D721Med (cell line): ENCODE measurements at regions not wholly inside any gene's neighbourhood (a gene's known extent, or its start where the extent isn't known, plus 50 kb on each side); places are given as distances from the start of the nearest gene placed in this dataset.
"Not testable (repeated sequence)": the region's sequence is repeated elsewhere in the genome, so short reads cannot be mapped to it uniquely, and the experiment has no call there.

Experiments used
- DNase-seq: peaks from one replicate; pipeline ENCODE4 v3.0.0; 2011; ENCODE audit warnings: low spot score; ENCODE audit not compliant: insufficient read length
- FAIRE-seq: peaks from 2 replicates; lab custom pipeline; 2011; peaks lifted over from hg19 to GRCh38; lab: Jason Lieb, UNC
- TF ChIP-seq, protein P1 (sequence below): IDR thresholded peaks from 2 replicates; pipeline ENCODE4 v1.5.1; 2012; ENCODE audit warnings: mild to moderate bottlenecking, control low read depth; ENCODE audit not compliant: insufficient read depth; ENCODE audit errors: missing control alignments

GRCh38 chr6:14290772-14291330, 173.3 kb downstream of the CD83 start:
- TF ChIP-seq, protein P1, sequence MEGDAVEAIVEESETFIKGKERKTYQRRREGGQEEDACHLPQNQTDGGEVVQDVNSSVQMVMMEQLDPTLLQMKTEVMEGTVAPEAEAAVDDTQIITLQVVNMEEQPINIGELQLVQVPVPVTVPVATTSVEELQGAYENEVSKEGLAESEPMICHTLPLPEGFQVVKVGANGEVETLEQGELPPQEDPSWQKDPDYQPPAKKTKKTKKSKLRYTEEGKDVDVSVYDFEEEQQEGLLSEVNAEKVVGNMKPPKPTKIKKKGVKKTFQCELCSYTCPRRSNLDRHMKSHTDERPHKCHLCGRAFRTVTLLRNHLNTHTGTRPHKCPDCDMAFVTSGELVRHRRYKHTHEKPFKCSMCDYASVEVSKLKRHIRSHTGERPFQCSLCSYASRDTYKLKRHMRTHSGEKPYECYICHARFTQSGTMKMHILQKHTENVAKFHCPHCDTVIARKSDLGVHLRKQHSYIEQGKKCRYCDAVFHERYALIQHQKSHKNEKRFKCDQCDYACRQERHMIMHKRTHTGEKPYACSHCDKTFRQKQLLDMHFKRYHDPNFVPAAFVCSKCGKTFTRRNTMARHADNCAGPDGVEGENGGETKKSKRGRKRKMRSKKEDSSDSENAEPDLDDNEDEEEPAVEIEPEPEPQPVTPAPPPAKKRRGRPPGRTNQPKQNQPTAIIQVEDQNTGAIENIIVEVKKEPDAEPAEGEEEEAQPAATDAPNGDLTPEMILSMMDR, result no peak
- DNase-seq, result no peak
- no peak for FAIRE-seq

DNA sequence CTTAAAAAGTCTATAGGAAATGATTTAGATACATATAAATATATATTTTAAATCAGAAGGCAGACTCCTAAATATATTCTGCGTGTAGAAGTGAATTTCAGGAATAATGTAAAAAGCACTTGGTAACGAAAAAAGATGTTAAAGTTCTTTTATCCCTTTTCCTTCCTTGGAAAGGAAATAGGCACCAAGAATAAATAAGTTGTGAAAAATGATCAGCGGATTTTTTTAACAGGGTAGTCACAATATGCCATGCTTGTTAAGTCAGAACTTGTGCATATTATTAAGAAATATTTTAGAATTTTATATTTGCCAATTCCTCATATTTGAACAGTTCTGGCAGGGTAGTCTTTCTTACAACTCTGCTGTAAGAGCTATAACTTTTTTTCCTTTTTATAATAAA, 173.8 kb downstream of the CD83 start:
- FAIRE-seq (no peak), DNase-seq (no peak)
- TF ChIP-seq, protein P1, result no peak

DNA sequence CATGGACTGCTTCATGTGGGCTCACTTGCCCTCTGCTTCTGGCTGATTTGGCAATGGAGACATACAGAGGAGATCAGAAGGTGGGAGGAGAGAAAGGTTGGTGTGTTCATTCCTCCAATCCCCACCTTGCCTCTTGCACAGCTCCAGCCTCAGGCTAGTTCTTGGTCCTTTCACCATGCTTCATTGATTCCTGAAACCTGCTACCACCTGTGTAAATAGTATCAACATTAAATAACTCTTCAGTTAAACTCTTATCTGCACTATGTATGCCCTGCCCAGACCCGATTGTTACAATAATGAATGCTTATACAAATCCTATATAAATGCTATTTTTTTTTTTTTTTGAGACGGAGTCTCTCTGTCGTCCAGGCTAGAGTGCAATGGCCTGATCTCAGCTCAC, 174.5 kb downstream of the CD83 start:
- DNase-seq (no peak), FAIRE-seq (no peak)
- TF ChIP-seq, protein P1, result no peak

DNA sequence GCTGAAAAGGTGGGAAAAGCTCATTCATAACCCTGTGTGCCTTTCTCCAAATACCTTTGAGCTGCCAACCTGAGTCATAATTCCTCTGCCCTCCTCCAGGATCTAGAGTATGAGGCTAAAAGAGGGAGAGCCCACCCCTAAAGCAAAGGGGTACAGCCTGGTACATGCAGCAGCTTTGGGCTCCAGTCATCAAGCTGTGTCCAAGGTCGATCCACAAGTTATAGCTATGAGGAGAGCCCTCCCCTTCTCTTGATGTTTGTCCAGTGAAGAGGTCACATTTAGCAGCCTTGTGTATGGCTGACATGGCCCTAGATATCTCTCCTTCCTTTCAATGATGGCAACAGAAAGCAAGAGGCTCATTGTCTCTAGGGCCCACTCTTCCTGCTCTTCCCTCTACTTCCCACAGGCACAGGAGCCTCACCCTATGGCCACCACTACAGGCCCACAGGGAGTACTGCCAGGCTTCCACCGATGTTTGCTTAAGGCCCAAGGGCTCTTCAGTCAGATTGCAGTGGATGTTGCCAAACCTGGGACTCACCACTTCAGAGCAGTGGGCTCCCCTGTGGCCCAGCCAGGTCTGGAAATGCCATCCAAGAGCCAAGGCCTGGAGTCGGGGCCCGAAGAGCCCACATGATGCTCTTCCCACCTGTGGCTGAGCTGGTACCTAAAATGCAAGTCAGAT, 176.8 kb downstream of the CD83 start:
- FAIRE-seq (no peak), DNase-seq (no peak)
- TF ChIP-seq, protein P1, result no peak

GRCh38 chr6:14296698-14297097, 179.1 kb downstream of the CD83 start:
- DNase-seq, FAIRE-seq: not testable (repeated sequence)

- not testable (repeated sequence) for DNase-seq, FAIRE-seq
Measured at GRCh38 chr6:14297118-14297517, 179.5 kb downstream of the CD83 start.

GRCh38 chr6:14300189-14300588, 182.6 kb downstream of the CD83 start:
- DNase-seq, FAIRE-seq: not testable (repeated sequence)

GRCh38 chr6:14300721-14301120, 183.1 kb downstream of the CD83 start:
- not testable (repeated sequence) for FAIRE-seq, DNase-seq

GRCh38 chr6:14301477-14301876, 183.9 kb downstream of the CD83 start:
- not testable (repeated sequence) for DNase-seq, FAIRE-seq

DNA sequence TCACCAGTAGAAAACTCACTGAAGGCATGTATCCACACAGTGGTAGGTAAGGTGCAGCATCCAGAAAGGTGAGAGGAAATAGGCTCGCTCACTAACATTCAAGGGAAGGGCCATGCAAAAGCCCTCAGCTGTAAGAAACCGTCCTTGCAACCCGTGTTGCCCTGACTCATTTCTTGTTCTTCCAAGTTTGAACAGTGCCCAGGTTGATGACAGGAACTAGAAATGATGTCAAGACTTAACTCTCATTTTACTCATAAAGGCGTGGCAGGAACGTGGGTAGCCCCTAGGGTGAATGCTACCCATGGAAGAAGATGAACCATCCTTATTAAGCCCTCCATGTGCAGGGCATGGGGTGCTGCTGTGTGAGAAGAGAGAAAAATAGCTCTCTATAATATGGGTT, 187.6 kb downstream of the CD83 start:
- TF ChIP-seq, protein P1, result no peak
- DNase-seq, result no peak
- FAIRE-seq, result no peak
